ENCODE measurements at regions not wholly inside any gene's neighbourhood (a gene's known extent, or its start where the extent isn't known, plus 50 kb on each side); places are given as distances from the start of the nearest gene placed in this dataset.

DNA sequence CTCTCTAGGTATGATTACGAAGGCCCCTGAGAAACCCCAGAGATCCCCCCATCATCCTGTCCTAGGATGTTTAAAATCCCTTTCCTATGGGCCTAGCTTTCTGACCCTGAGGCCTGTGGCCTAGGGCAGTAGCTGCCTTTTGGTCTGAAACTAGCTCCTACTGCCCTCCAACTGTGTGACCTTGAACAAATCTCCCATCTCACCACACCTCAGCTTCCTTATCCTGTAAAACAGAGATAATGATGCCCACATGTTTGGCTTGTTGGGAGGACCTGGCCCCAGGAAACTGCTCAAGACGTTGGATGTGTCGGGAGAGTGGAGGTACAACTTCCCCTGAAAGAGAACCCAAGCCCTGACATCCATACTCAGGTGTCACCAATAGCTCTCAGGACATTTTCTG is 213.2 kb downstream of the SMAD2 start:
- intact Hi-C loops (cut with DNase I), result no loop called here

DNA sequence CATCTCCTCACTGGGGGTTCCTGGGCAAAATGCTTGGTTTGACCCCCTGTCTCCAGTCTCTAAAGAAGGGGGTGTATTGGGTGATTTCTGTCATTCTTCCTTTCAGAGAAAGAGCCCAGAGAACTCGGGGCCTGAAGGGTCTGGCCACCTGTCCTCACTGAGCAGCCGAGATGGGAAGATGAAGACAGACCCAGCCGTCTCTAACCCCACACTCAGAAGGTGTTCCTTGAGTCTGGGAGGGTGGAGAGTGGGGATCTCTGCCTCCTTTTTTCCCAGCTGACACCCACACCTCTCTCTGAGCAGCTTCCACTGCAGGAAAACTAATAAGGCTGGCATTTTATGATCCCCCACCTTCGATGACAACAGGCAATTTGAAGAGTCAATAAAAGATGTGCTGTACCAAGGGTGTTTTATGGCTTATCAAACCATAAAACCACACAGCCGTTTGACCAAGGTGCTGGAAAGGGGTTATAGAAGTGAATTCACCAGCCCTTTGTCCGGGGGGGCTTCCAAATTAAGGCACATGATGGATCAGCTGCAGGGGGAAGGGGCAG is 213.8 kb downstream of the SMAD2 start:
- intact Hi-C loops (cut with DNase I), result no loop called here
- no peak for TF ChIP-seq POLR2AphosphoS5 (IDR thresholded peaks at IDR 0.05; ENCODE audit: insufficient read depth in 1 of 2, low read depth in 1 of 2)
- TF ChIP-seq, protein P1, sequence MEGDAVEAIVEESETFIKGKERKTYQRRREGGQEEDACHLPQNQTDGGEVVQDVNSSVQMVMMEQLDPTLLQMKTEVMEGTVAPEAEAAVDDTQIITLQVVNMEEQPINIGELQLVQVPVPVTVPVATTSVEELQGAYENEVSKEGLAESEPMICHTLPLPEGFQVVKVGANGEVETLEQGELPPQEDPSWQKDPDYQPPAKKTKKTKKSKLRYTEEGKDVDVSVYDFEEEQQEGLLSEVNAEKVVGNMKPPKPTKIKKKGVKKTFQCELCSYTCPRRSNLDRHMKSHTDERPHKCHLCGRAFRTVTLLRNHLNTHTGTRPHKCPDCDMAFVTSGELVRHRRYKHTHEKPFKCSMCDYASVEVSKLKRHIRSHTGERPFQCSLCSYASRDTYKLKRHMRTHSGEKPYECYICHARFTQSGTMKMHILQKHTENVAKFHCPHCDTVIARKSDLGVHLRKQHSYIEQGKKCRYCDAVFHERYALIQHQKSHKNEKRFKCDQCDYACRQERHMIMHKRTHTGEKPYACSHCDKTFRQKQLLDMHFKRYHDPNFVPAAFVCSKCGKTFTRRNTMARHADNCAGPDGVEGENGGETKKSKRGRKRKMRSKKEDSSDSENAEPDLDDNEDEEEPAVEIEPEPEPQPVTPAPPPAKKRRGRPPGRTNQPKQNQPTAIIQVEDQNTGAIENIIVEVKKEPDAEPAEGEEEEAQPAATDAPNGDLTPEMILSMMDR (IDR thresholded peaks at IDR 0.05), result no peak
- no peak for TF ChIP-seq POLR2A (IDR thresholded peaks at IDR 0.05)
- no peak overlapping the region for H3K4me3 ChIP-seq
- no peak for DNase-seq (ENCODE audit: extremely low spot score in 2 of 2)
- H3K9me3 ChIP-seq, result no peaks in the 10 kb centered on the region
- H3K36me3 ChIP-seq, result no peaks in the 10 kb centered on the region
- no peak overlapping the region for H3K27ac ChIP-seq
- no peaks in the 10 kb centered on the region for H3K4me1 ChIP-seq
- no peaks in the 10 kb centered on the region for H3K27me3 ChIP-seq

More for the DNA sequence above, 213.2 kb downstream of the SMAD2 start:
- DNase-seq (ENCODE audit: extremely low spot score in 2 of 2), result no peak
- Histone ChIP-seq H3K27ac (no peak overlapping the region), H3K9me3 (no peaks in the 10 kb centered on the region), H3K4me1 (no peaks in the 10 kb centered on the region), H3K27me3 (no peaks in the 10 kb centered on the region), H3K4me3 (no peak overlapping the region), H3K36me3 (no peaks in the 10 kb centered on the region)
- TF ChIP-seq POLR2AphosphoS5 (IDR thresholded peaks at IDR 0.05; ENCODE audit: insufficient read depth in 1 of 2, low read depth in 1 of 2) (no peak), POLR2A (IDR thresholded peaks at IDR 0.05) (no peak)
- TF ChIP-seq, protein P1 (IDR thresholded peaks at IDR 0.05), result no peak

DNA sequence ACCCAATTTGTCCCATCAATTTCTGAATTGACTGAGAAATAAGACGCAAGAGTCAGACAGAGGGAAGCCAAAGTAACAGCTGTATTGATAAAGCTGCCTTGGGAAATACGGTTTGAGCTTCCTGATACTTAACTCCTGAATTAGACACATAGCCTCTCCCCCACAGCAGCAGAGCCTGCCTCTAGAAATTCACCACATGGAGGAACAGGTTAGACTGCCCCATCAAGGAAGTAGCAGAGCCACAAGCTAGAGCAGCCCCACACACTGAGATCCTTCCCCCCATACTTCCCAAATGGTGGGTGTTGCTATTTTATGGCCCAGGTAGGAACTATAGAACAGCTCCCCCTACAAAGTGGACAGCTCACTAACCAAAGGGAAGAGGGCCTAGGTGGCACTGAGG is 220.0 kb downstream of the SMAD2 start:
- Histone ChIP-seq H3K9me3 (no peaks in the 10 kb centered on the region), H3K27ac (no peak overlapping the region), H3K27me3 (no peaks in the 10 kb centered on the region), H3K4me1 (no peaks in the 10 kb centered on the region), H3K36me3 (no peaks in the 10 kb centered on the region), H3K4me3 (no peak overlapping the region)
- intact Hi-C loops (cut with DNase I), result no loop called here
- DNase-seq (ENCODE audit: extremely low spot score in 2 of 2), result no peak
- TF ChIP-seq POLR2AphosphoS5 (IDR thresholded peaks at IDR 0.05; ENCODE audit: insufficient read depth in 1 of 2, low read depth in 1 of 2) (no peak), POLR2A (IDR thresholded peaks at IDR 0.05) (no peak)
- TF ChIP-seq, protein P1 (IDR thresholded peaks at IDR 0.05), result no peak

DNA sequence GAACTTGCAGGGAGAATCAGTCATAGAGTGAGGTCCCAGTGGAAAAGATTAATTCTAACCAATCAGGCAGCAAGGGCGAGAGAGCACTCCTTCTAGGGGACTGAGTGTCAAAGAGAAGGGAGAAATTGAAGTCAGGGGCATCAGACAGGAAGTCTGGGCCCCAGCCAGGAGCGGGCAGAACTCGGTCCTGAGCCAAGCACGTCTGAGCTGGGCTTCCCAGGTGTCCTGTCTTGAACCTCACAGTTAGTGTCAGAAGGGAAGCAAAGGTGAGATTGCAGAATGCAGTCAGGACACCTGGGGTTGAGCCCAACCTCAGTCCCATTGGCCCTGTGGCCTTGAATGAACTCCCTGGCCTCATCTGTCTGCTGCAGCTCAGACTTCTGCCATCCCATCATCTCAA is 220.9 kb downstream of the SMAD2 start:
- DNase-seq (ENCODE audit: extremely low spot score in 2 of 2), result no peak
- H3K4me1 ChIP-seq, result no peaks in the 10 kb centered on the region
- H3K4me3 ChIP-seq, result no peak overlapping the region
- H3K27ac ChIP-seq, result no peak overlapping the region
- H3K27me3 ChIP-seq, result no peaks in the 10 kb centered on the region
- no peaks in the 10 kb centered on the region for H3K9me3 ChIP-seq
- no peak for TF ChIP-seq POLR2AphosphoS5 (IDR thresholded peaks at IDR 0.05; ENCODE audit: insufficient read depth in 1 of 2, low read depth in 1 of 2)
- TF ChIP-seq, protein P1 (IDR thresholded peaks at IDR 0.05), result no peak
- no peak for TF ChIP-seq POLR2A (IDR thresholded peaks at IDR 0.05)
- H3K36me3 ChIP-seq, result no peaks in the 10 kb centered on the region
- intact Hi-C loops (cut with DNase I), result no loop called here

GRCh38 chr18:47708206-47708605 is 222.3 kb downstream of the SMAD2 start:
- DNase-seq (ENCODE audit: extremely low spot score in 2 of 2), result no peak
- Histone ChIP-seq H3K36me3 (no peaks in the 10 kb centered on the region), H3K4me3 (no peak overlapping the region), H3K27ac (no peak overlapping the region), H3K4me1 (no peaks in the 10 kb centered on the region), H3K9me3 (no peaks in the 10 kb centered on the region), H3K27me3 (no peaks in the 10 kb centered on the region)
- TF ChIP-seq POLR2A (IDR thresholded peaks at IDR 0.05), result no peak
- TF ChIP-seq, protein P1 (IDR thresholded peaks at IDR 0.05), result no peak
- TF ChIP-seq POLR2AphosphoS5 (IDR thresholded peaks at IDR 0.05; ENCODE audit: insufficient read depth in 1 of 2, low read depth in 1 of 2), result no peak
- intact Hi-C loops (cut with DNase I), result no loop called here

Measured in vagina (tissue), 2 donors.